ENCODE measurements at regions not wholly inside any gene's neighbourhood (a gene's known extent, or its start where the extent isn't known, plus 50 kb on each side); places are given as distances from the start of the nearest gene placed in this dataset.

DNA sequence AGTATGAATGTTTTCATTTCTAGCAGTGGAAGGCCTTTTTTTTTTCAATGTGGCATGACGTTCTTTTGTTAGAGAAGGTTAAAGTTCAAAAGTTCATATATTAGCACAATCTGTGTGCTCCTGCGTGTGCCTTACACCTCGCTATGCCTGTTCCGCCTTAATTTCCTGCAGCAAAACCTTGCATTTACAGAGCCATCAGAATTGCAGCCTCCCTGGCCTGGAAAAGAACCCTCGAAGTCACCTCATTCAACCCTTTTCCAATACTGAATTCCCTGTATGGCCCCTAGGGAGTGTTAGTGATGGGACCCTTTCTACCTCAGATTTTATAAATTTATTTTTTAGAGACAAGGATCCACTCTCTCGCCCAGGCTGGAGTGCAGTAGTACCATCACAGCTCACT is 103.5 kb upstream of the ZNF438 start:
- no peak for TF ChIP-seq POLR2A (IDR thresholded peaks at IDR 0.05)
- TF ChIP-seq, protein P1, sequence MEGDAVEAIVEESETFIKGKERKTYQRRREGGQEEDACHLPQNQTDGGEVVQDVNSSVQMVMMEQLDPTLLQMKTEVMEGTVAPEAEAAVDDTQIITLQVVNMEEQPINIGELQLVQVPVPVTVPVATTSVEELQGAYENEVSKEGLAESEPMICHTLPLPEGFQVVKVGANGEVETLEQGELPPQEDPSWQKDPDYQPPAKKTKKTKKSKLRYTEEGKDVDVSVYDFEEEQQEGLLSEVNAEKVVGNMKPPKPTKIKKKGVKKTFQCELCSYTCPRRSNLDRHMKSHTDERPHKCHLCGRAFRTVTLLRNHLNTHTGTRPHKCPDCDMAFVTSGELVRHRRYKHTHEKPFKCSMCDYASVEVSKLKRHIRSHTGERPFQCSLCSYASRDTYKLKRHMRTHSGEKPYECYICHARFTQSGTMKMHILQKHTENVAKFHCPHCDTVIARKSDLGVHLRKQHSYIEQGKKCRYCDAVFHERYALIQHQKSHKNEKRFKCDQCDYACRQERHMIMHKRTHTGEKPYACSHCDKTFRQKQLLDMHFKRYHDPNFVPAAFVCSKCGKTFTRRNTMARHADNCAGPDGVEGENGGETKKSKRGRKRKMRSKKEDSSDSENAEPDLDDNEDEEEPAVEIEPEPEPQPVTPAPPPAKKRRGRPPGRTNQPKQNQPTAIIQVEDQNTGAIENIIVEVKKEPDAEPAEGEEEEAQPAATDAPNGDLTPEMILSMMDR (IDR thresholded peaks at IDR 0.05): no peak

Data from ovary (tissue), 3 donors.